SK-N-SH treated with all-trans-retinoic acid at 6 μM for 48 hours (cell line): ENCODE measurements at regions not wholly inside any gene's neighbourhood (a gene's known extent, or its start where the extent isn't known, plus 50 kb on each side); places are given as distances from the start of the nearest gene placed in this dataset.

ENCODE experiments used
- ARNTL ChIP-seq: fragments of 450-650 bp; formaldehyde crosslinking; IDR thresholded peaks from 2 replicates; pipeline ENCODE4 v1.5.0; 2020; ENCODE audit warnings: low read depth, mild to moderate bottlenecking, moderate library complexity, borderline replicate concordance
- OSR1 ChIP-seq: fragments of 250-450 bp; sonication (Bioruptor Pico); IDR thresholded peaks from 2 replicates; pipeline ENCODE4 v1.8.0; 2022; ENCODE audit warnings: moderate library complexity, mild to moderate bottlenecking, inconsistent platforms
- SNAI2 ChIP-seq: fragments of 250-450 bp; sonication (Bioruptor Pico); IDR thresholded peaks from 2 replicates; pipeline ENCODE4 v1.5.0; 2020; ENCODE audit warnings: mild to moderate bottlenecking, moderate library complexity
- ZC3H10 ChIP-seq: fragments of 250-450 bp; sonication (Bioruptor Pico); IDR thresholded peaks from 2 replicates; pipeline ENCODE4 v1.5.1; 2021; ENCODE audit warnings: mild to moderate bottlenecking, moderate library complexity
- ZFP30 ChIP-seq: fragments of 450-650 bp; formaldehyde crosslinking; IDR thresholded peaks from 2 replicates; pipeline ENCODE4 v1.5.0; 2022; ENCODE audit warnings: mild to moderate bottlenecking, moderate library complexity
- ZNF565 ChIP-seq: fragments of 450-650 bp; formaldehyde crosslinking; conservative IDR thresholded peaks from 2 replicates; pipeline ENCODE4 v1.5.0; 2020; ENCODE audit warnings: low read depth, mild to moderate bottlenecking, moderate library complexity
- ZNF70 ChIP-seq: fragments of 450-650 bp; formaldehyde crosslinking; IDR thresholded peaks from 2 replicates; pipeline ENCODE4 v1.5.0; 2020; ENCODE audit warnings: mild to moderate bottlenecking, moderate library complexity
- ZNF8 ChIP-seq: fragments of 450-650 bp; formaldehyde crosslinking; IDR thresholded peaks from 2 replicates; pipeline ENCODE4 v1.5.0; 2020; ENCODE audit warnings: mild to moderate bottlenecking, moderate library complexity
- TF ChIP-seq, protein P1 (sequence below): fragments of 250-450 bp; sonication (Bioruptor Pico); IDR thresholded peaks from 2 replicates; pipeline ENCODE4 v1.8.0; 2021; ENCODE audit warnings: low read depth, mild to moderate bottlenecking, moderate library complexity, borderline replicate concordance
- TF ChIP-seq, protein P2 (sequence below): fragments of 250-450 bp; sonication (Bioruptor Pico); IDR thresholded peaks from 2 replicates; pipeline ENCODE4 v1.8.0; 2020; ENCODE audit warnings: mild to moderate bottlenecking, moderate library complexity, borderline replicate concordance
- TF ChIP-seq, protein P3 (sequence below): fragments of 250-450 bp; sonication (Bioruptor Pico); IDR thresholded peaks from 2 replicates; pipeline ENCODE4 v1.5.0; 2020; ENCODE audit warnings: mild to moderate bottlenecking, moderate library complexity

DNA sequence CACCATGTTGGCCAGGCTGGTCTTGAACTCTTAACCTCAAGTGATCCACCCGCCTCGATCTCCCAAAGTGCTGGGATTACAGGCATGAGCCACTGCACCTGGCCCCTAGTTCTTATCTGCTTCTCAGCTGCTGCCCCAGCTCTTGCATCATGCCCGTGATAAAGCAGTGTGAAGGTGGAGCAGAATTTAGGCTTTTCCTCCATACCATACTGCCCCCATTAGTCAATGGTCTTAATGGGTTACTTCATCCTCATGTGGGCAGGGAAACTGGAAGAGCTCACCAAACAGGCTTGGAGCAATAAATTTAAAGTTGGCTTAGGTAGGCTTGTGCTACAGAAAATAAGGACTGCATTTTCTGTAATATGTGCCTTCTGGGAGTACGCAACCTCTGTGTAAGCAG is 636.9 kb upstream of the BOD1L1 start:
- TF ChIP-seq OSR1 (CRISPR knock-in tag) (no peak), ZNF8 (CRISPR knock-in tag) (no peak), ARNTL (CRISPR knock-in tag) (no peak), SNAI2 (no peak), ZC3H10 (CRISPR knock-in tag) (no peak), ZNF565 (CRISPR knock-in tag) (no peak), ZNF70 (no peak), ZFP30 (CRISPR knock-in tag) (no peak)
- TF ChIP-seq, protein P1, sequence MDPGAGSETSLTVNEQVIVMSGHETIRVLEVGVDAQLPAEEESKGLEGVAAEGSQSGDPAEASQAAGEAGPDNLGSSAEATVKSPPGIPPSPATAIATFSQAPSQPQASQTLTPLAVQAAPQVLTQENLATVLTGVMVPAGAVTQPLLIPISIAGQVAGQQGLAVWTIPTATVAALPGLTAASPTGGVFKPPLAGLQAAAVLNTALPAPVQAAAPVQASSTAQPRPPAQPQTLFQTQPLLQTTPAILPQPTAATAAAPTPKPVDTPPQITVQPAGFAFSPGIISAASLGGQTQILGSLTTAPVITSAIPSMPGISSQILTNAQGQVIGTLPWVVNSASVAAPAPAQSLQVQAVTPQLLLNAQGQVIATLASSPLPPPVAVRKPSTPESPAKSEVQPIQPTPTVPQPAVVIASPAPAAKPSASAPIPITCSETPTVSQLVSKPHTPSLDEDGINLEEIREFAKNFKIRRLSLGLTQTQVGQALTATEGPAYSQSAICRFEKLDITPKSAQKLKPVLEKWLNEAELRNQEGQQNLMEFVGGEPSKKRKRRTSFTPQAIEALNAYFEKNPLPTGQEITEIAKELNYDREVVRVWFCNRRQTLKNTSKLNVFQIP (CRISPR knock-in tag), result no peak
- TF ChIP-seq, protein P2, sequence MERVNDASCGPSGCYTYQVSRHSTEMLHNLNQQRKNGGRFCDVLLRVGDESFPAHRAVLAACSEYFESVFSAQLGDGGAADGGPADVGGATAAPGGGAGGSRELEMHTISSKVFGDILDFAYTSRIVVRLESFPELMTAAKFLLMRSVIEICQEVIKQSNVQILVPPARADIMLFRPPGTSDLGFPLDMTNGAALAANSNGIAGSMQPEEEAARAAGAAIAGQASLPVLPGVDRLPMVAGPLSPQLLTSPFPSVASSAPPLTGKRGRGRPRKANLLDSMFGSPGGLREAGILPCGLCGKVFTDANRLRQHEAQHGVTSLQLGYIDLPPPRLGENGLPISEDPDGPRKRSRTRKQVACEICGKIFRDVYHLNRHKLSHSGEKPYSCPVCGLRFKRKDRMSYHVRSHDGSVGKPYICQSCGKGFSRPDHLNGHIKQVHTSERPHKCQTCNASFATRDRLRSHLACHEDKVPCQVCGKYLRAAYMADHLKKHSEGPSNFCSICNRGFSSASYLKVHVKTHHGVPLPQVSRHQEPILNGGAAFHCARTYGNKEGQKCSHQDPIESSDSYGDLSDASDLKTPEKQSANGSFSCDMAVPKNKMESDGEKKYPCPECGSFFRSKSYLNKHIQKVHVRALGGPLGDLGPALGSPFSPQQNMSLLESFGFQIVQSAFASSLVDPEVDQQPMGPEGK, result no peak
- TF ChIP-seq, protein P3, sequence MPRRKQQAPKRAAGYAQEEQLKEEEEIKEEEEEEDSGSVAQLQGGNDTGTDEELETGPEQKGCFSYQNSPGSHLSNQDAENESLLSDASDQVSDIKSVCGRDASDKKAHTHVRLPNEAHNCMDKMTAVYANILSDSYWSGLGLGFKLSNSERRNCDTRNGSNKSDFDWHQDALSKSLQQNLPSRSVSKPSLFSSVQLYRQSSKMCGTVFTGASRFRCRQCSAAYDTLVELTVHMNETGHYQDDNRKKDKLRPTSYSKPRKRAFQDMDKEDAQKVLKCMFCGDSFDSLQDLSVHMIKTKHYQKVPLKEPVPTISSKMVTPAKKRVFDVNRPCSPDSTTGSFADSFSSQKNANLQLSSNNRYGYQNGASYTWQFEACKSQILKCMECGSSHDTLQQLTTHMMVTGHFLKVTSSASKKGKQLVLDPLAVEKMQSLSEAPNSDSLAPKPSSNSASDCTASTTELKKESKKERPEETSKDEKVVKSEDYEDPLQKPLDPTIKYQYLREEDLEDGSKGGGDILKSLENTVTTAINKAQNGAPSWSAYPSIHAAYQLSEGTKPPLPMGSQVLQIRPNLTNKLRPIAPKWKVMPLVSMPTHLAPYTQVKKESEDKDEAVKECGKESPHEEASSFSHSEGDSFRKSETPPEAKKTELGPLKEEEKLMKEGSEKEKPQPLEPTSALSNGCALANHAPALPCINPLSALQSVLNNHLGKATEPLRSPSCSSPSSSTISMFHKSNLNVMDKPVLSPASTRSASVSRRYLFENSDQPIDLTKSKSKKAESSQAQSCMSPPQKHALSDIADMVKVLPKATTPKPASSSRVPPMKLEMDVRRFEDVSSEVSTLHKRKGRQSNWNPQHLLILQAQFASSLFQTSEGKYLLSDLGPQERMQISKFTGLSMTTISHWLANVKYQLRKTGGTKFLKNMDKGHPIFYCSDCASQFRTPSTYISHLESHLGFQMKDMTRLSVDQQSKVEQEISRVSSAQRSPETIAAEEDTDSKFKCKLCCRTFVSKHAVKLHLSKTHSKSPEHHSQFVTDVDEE, result no peak
